ENCODE measurements at regions not wholly inside any gene's neighbourhood (a gene's known extent, or its start where the extent isn't known, plus 50 kb on each side); places are given as distances from the start of the nearest gene placed in this dataset.
A peak's percentile ranks its signal among the peaks of the same experiment; 100 is the strongest.
"Not testable (repeated sequence)": the region's sequence is repeated elsewhere in the genome, so short reads cannot be mapped to it uniquely, and the experiment has no call there.

DNA sequence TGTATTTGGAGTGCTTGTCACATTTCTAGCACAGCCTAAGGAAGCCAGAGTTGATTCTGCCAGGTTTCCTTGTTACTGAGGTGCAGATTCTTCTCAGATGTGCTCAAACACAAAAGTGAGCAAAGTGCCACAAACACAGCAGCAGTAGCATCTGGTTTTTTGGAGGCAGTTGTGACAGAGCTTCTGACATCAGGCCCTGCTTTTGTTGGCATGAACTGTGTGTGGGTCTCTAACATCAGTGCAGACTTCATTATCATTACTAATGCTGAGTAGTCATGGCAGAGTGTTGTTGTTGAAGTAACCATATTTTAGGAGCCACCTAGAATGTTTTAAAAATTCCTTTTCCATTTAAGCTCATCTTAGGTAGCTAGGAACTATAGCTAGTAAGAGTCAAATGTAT is 656.6 kb downstream of the ANKRD50 start:
- DNase-seq = no peak

DNA sequence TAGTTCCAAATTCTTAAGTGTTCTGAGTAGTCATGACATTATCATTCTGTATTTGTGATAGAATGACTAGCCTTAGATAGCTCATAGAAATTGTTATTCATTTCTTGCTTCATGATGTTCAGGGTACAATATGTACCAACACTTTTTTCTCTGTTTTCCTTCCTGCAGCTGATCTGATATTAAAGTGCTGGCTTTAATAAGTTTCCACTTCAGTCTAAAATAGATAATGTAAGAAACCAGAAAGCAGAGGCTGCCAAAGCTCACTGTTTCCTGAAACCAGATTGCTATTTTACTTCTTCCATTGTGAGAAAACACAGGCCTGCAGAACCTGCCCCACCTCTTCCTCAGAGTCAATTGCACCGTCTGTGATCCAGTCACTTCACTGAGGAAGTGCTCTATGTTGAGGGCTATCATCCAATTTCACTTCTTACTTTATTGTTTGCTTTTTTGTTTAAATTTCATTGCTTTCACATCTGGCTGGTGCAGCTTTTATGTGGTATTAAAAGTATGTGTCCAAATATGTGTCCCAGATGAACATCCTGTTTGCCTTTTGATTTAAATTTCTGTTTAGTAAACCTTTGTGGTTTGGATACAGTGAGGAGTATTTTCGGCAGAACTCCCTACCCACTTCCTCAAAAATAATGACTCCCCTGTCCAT is 652.1 kb downstream of the ANKRD50 start:
- DNase-seq = peak; percentile 78

DNA sequence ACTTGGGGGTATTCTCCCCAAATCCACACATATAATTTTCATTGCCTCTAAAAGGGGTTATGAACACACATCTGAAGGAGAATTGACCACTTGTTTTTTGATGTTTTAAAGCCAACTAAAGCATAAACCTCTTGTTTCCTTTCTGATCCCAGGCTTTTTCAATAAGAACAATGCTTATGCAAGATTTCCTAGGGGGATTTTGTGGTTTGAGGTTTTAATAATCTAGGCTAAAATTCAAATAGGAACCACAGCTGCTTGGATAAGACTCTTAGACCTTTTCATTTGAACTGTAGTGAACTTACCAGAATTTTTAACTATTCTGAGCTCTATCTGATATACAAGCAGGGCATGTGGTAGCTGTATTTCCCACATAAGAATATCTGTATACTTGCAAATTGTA is 651.1 kb downstream of the ANKRD50 start:
- DNase-seq = peak; percentile 63

DNA sequence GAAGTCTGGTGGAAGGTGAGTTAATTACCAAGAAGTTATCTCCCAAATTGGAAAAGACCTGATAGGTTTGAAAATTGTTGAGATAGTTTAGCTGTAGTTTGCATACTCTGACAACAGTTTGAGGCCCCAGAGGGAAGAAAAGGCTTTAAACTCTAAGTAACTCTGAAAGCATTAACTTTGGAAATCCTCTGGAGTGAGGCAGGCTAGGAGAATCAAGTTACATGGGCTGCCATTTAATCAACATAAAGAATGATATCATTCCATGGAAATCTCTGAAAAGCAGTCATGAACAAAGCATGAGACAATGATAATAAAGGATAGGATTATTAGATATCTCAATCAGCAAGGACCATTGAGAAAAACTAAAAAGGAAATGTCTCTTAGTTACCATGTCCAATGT is 647.1 kb downstream of the ANKRD50 start:
- no peak for DNase-seq

DNA sequence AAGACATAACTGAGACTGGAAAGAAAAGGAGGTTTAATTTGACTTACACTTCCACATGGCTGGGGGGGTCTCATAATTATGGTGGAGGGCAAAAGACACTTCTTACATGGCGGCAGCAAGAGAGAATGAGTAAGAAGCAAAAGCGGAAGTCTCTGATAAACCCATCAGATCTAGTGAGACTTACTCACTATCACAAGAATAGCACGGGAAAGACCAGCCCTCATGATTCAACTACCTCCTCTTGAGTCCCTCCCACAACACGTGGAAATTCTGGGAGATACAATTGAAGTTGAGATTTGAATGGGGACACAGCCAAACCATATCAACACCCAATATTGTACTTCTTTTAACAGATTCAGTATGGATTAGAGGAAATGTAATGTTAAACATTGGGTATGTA is 646.6 kb downstream of the ANKRD50 start:
- DNase-seq = no peak

DNA sequence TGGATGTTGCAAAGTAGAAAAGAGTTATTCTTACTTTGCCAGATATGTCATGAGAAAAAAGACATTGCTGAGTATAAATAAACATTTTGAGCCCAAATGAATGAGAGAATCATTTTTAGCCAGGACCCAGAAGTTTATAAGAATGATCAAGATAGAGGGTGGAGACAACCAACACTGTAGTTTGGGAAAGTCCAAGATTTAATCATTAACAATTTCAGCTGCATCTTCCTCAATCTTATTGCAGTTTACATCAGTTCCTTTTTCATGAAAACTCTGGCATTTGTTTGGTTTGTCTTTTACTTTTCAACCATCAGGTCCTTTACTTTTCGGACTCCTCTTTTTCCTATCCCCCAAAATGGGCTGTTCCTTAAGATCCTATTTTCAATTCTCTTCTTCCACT is 645.9 kb downstream of the ANKRD50 start:
- no peak for DNase-seq

DNA sequence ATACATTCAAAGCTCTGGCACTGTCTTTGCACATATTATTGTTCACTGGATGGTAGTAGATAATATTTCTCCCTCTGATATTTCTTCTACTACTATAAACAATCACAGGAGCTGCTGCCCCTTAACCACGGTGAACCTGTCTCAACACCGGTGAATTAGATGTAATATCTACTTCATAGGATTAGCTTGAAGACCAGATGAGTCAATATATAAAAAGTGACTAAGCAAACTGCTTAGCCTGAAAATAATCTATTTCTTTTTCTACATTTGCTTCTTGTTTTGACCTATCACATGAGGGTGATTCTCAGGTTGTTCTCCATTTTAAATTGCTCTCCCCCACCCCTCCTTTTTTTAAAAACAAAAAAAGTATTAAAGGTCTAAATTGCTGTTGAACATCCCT is 645.5 kb downstream of the ANKRD50 start:
- no peak for DNase-seq

DNA sequence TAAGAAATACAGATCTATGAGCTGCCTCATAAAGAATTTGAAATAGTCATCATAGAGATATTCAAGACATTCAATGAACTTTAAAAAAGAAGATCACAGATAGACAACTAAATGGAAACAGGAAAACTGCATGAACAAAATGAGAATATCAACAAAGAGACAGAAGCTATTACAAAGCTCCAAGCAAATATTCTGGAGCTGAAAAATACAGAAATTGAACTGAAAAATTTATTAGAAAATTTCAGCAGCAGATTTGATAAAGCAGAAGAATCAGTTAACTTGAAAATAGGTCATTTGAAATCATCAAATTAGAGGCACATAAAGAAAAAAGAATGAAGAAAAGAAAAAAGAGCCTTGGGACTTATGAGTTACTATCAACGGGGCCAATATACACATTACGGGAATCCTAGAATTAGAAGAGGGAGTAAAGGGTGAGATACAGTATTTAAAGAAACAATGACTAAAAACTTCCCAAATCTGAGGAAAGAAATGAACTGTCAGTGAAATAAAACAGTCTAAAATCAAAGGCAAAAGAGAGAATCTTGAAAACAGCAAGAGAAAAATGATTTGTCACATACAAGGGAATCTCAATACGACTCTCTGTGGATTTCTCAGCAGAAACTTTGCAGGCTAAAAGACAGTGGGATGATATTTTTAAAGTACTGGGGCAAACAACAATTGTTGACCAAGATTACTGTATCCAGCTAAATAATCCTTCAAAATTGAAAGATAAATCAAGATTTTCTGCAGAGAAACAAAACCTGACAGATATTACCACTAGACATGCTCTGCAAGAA is 641.6 kb downstream of the ANKRD50 start:
- DNase-seq = no peak

DNA sequence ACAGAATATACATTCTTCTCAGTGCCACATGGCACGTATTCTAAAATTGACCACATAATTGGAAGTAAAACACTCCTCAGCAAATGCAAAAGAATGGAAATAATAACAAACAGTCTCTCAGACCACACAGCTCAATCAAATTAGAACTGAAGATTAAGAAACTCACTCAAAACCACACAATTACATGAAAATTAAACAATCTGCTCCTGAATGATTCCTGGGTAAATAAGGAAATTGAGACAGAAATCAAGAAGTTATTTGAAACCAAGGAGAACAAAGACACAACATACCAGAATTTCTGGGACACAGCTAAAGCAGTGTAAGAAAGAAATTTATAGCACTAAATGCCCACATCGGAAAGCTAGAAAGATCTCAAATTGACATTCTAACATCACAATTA is 637.3 kb downstream of the ANKRD50 start:
- not testable (repeated sequence) for DNase-seq

DNA sequence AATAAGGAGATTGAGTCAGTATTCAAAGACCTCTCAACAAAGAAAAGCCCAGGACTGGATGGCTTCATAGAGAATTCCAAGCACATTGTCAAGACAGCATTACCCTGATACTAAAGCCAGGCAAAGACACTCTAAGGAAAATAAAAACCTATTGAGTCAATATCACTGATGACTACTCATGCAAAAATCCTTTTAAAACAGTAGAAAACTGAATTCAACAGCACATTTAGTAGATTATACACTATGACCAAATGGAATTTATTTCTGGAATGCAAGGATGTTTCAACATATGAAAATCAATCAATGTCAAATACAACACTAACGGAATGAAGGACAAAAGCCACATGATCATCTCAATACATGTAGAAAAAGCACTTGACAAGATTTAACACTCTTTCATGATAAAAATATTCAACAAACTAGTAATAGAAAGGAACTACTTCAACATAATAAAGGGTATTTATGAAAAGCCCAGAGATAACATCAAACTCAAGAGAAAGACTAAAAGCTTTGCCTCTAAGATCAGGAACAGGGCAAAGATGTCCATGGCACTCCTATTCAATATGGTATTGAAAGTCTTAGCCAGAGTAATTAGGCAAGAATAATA is 633.3 kb downstream of the ANKRD50 start:
- DNase-seq = no peak

DNA sequence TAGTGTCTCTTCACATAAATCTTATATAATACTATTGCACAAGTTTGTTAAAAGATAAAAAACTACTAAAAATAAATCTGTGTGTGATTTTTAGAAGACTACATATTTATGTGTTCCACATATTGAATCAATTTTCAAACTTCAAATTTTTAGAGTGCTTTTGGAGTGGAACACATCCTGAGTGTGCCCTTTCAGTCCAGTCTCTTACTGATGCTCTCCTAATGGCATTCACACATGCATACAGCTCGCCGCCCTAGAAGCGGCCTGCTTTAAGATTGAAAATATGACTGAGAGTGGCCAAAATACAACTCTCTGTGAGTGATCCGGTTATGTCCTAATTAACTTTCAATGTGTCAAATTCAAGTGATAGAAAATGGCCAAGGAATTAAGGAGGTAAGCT is 628.8 kb downstream of the ANKRD50 start:
- DNase-seq = no peak

DNA sequence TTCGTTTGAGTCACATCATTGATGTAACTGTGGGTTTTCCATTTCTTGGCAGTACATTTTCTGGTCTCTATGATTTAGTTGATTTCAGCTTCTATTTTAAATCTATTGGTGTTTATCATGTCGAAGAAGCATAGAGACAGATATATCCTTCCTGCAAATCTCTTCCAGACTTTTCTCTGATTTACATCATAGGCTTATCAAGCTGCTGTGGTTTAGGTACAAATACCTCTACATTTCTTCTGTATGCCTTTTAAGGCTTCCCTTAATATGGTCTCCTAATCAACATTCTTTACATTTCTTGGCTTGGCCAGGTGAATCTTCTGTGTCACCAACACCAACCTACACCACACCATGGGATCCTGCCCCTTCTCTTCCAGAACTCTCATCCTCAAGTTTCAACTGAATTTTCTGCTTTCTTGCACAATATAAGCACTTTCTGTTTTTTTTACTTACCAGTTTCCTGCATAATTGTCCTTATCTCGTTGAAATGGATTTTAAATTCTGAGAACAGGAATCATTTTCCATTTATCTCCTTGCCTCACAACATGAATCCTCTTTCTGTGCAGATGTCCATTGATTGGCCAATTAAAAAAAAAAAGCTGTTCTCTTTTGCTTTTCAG is 626.9 kb downstream of the ANKRD50 start:
- DNase-seq = no peak

DNA sequence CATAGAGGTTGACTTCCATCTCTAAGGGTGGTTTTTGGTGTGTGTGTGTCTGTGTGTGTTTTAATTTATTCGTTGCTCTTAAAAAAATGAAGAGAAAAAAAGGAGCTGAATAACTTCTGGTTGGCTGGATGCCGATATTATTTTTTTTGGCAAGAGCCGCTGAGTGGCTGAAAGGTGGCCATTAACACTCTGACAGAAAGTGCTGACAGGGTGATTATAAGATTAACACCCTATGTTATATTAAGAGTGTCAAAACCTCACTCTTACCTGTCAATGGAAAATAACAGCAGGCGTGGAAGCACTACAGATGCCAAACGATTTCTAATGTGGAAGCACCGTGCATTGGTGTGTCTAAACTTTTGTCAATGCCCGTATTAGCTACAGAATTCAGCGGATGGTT is 622.5 kb downstream of the ANKRD50 start:
- DNase-seq = no peak

DNA sequence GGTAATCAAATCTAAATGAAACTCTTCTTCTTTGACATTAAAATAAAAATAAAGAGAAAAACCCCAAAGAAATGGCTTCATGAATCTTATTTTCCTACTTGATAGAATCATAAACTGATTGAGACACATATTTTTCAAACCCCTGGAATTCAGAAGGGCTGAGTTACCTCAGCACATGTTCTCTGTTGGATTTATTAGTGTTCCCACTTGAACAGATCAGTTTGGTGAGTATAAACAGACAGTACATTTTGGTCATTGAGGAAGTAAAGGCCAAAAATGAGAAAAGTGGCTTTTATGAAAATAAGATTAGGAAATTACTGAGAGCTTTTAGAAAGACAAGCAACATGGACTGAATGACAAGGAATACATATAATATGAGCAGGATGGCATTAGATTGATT is 620.4 kb downstream of the ANKRD50 start:
- DNase-seq = no peak

DNA sequence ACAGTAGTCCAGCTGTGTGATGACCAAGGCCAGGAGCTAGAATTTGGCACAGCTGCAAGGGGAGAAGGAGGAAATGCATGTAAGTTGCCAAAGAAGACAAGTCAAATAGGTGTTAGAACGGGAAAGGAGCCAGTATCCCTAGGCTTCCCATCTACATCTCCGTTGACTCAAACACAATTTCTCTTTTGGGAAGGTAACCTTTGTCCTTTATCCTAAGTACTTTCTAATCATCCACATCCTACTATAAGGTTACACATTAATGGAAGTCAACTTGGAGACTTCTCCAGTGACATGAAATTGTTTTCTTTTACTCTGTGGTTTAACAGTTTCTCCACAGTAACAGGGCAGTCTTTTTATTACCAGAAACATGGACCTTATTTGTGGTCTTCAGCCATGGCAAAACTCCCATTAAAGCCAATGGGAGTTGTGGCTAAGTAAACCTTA is 620.0 kb downstream of the ANKRD50 start:
- DNase-seq = no peak

DNA sequence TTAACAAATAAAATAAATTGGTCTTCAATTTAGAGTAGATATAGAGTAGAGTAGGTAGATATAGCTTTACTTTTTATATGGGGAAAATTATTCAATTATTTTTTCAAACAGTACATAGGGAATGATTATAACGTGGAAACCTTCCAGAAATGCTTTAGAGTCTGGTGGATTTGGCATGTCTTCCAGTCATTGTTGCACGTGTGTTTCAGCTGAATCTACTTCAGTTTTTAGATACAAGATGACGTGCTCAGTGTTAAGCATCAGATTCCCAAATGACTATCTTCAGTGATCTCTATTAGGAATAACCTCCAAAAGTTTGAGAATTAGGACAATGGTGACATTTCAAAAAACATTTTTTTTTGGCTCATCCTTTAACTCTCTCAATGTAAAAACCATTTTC is 616.9 kb downstream of the ANKRD50 start:
- DNase-seq = peak; percentile 49

DNA sequence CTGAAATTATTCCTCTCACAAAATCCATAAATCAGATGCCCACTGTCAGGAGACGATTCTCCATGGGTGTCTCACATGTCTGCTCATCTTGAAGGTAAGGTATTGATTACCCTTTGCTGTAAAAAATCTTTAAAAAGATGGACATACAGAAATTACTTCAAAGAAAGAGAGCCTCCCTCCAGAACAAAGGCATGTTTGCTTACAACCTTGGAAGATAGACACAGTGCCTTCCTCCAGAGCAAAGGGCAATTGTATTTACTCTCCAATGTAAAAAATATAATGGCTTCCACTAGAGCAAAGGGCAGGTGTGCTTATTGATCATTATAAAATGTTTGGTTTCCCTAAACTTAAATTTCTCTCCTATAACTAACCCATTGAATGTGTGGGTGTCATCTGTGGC is 616.2 kb downstream of the ANKRD50 start:
- DNase-seq = no peak

DNA sequence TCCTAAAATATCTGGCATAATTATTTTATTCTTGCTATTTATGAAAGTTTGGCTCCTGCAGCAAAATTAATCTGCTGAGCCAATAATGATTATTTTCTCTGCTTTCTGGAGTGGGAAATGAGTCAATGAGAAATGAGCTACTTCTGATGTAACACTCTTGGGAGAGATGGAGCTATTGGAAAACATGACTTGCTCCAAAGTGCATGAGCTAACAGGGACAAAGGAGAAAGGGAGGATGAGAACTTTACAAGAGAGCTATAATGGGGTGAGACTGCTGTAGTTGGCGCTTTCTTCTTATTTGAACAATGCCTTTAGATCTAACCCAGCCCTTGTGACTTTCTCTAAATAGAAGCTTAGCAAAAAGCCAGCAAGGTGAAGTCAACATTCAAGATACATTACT is 615.1 kb downstream of the ANKRD50 start:
- no peak for DNase-seq

DNA sequence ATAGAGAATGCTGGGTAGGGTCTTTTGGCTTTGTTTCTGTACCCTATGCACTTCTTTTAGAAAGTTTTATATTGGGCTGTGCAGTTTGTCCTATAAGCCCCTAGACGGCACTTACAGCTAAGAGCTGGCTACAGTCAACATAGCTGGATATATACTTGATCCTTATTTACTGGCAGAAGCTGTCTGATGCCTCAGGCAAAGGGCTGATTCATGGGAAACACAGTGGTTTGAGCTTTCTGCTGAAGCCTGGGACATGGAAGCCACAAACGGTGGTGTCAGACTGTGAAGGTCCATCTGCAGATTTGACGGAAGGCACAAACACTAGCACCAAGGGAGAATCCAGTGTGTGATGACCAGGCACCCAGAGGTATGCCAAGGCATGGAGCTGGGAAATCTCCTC is 608.4 kb downstream of the ANKRD50 start:
- no peak for DNase-seq

DNA sequence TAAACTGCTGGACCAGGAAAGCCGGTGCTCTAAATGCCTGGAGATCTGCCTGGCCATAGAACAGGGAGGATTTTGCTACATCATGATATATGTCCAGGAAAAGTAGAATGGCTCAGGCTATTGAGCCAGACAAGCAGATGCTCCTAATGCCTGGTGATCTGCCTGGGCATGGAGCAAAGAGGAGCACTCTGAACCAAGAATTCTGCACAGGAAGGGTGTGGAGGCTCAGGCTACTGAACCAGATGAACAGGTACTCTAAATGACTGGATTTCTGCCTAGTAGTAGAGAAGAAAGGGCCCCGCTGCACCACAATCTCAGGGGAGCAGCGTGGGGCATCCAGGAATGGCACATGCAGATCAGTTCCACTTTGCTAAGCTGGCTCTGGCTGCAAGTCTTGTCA is 607.9 kb downstream of the ANKRD50 start:
- DNase-seq = no peak

DNA sequence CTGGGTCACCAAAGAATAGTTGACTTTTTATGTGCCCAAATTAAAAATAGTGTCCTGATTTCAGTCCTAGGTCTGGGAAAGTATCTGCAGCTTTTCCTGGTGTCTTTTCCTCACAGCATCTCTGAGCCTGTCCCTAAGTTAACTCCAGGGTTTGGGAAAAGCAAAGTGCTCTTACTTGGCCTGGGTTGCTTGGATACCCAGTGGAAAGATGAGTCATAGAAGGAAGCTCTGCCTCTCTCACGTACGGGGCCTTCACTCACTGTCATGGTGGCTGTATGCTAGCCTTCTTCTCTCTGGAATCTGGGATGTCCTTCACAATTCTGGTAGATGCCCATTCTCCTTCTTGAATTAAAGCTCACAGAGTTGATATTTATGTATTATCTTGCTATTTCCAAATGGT is 607.3 kb downstream of the ANKRD50 start:
- DNase-seq = no peak

DNA sequence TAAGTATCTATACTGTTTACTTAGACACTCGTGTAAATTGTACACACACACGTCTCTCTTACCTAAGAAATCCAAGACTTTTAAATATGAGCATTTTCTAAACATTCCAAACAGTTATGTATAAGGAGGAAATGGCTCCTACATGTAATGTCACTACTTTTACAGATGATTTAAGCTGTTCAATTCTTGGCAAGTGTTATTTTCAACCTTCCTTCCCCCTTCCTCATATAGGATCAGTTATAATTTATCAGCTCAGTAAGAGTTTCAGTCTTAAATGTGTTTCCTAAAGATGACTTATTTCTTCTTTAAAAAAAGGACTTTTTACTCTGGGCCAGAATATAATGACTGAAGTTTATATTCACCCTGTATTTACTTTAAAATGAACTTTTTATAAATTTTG is 601.1 kb downstream of the ANKRD50 start:
- DNase-seq = no peak

DNA sequence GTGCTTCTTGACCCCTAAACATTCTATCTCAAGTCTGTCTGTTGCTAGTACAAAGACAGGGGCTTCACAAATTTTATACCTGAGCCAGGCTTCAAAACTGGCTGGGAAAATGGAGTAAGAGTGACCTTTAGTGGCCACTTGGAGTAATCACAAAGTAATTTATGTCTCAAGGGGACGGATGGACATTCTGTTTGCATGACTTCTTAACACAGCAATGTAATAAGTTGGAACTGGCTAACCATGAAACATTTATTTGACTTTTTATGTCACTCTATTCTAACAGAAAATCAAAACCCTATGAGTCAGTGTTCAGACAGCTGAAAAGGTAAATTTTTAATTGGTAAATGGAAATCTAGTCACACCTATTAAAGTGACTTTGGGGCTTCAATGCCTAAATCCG is 600.6 kb downstream of the ANKRD50 start:
- DNase-seq = peak; percentile 93

Data from tongue (tissue), 1 donor.